Right ventricle myocardium inferior (tissue), 1 donor: ENCODE measurements at regions not wholly inside any gene's neighbourhood (a gene's known extent, or its start where the extent isn't known, plus 50 kb on each side); places are given as distances from the start of the nearest gene placed in this dataset.

Experiments
- ATAC-seq: fragments of 200-7000 bp; cut with Tn5 transposase; one replicate; pipeline ENCODE4 v1.9.1; 2020; ENCODE audit warnings: mild to moderate bottlenecking, moderate library complexity
- DNase-seq: peaks from one replicate; pipeline ENCODE4 v3.0.0; 2021; ENCODE audit errors: missing footprints
- intact Hi-C: fragments of 100-400 bp; cut with DNase I; formaldehyde crosslinking; loops from one replicate; pipeline ENCODE4 v1.11.0; 2022
- donor health status: DM: no; HTN: yes; CAD: no; lungs with severe emphysema.

DNA sequence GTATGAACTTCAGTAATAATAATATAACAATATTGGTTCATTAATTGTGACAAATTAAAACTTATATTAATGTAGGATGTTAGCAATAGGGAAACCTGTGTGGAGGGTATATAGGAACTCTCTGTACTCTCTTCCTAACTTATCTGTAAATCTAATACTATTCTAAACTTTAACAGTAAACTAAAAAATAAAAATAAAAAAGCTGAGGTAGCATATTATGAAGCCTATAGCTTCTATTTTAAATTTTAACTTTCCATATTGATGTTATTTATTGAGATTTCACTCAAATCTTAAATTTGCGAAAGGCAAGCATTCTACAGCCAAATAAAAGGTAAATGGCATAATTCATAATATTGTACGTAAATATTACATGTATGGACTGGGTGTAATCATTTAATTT, 326.4 kb downstream of the MEI4 start:
- intact Hi-C loops = no loop called here
- no peak for DNase-seq
- ATAC-seq = no peak

DNA sequence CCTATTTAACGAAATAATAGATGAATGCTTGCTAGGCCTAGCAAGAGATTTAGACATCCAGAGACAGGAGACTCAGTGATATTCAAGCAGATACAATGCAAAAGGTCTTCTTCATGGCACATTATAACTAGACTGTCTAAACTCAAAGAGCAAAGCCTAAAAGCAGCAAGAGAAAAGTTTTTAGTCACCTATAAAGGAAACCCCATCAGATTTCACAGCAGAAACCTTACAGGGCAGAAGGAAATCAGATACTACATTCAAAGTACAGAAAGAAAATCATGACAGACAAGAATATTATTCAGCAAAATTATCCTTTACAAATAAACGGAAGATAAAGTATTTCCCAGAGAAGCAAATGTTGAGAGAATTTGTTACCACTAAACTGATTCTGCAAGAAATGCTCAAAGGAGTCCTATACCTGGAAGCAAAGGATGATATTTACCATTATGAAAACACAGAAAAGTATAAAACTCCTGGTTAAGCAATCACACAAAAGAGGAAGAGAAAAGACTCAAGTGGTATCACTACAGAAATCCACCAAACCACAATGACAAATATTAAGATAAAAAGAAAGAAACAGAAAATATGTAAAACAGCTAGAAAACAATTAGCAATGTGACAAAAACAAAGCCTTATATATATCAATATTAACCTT, 333.7 kb downstream of the MEI4 start:
- no peak for DNase-seq
- no peak for ATAC-seq
- intact Hi-C loops = no loop called here

DNA sequence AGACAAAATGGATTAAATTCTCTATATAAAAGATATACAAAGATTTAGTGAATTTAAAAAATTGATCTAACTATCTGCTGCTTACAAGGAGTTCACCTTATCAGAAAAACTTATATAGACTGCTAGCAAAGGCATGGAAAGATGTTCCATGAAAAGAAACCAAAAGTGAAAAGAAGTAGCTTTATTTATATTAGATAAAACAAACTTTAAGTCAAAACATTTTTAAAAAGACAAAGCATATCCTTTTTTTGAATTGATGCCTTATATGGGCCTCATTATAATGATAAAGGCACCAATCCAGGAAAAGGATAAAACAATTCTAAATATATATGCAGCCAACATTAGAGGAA, 334.2 kb downstream of the MEI4 start:
- DNase-seq (no peak), ATAC-seq (no peak)
- intact Hi-C loops = no loop called here

DNA sequence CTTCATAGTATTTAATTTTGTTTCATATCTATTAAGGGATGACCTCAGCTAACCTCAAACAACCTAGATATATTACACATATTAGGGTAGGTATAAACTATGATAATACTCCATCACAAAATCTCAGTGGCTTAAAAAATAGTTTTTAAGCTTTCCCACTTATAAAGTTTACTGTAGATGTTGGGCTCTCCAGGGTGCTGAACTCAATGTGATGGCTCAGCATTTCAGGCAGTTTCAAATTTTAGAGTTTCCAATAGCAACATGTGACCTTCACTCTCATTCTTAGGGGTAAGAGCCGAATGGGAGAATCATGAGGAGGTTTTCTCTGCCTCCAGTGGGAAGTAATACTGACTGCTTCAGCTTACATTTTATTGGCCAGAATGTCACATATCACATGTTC, 357.3 kb downstream of the MEI4 start:
- DNase-seq (no peak), ATAC-seq (no peak)
- intact Hi-C loops = no loop called here

DNA sequence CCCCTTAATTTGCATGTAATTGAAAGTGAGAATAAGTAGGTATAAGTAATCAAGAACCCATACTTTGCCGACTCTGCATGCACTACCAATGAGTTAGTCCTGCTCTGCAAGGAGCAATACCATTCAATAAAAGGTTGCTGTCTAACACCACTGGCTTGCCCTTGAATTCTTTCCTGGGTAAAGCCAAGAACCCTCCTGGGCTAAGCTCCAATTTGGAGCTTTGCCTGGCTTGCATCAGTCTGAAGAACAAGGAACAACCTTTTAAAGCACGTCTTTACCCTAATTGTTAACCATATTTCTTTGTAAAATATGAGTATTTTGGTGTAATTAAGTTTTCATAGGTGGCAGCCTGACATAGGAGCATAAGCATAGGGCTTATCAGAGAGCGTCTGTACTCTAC, 367.7 kb downstream of the MEI4 start:
- no peak for ATAC-seq
- intact Hi-C loops = no loop called here

DNA sequence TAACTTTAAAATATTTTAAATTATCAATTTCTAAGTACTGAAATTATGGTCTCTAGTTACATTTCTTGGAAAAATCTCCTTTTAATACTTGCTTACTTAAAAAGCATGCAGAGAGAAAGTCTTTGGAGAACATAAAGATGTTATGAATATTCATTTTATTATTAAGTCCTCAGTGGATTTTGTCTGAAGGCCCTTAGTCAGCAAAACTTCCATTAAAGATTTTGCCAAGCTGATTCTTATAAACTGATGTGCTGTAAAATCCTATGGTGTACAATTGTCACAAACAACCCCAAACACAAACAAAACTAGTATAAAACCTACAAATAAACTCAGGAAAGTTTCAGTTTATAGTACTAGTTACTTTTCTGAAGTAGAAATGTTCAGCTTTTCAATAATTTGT, 372.7 kb downstream of the MEI4 start:
- intact Hi-C loops = no loop called here
- no peak for DNase-seq
- no peak for ATAC-seq

More for the DNA sequence above, 367.7 kb downstream of the MEI4 start:
- no peak for DNase-seq

DNA sequence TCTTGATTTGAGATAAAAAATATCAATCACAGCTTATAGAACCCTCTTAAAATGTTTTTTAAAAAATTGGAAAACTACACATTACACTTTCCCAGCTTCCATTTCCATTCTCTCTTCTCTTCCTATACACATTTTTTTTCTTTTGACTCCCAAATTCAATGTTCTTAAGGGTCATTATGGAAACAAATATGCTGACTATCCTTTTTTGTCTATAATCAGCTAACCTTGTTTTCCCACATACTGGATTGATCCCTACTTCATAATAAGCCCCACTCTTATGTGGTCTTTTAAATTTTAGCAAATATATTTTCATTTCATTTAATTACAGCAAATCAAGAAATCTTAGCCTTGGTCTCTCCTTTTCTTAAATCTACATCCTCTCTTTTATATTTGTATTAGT, 378.4 kb downstream of the MEI4 start:
- intact Hi-C loops = no loop called here
- DNase-seq (no peak), ATAC-seq (no peak)

DNA sequence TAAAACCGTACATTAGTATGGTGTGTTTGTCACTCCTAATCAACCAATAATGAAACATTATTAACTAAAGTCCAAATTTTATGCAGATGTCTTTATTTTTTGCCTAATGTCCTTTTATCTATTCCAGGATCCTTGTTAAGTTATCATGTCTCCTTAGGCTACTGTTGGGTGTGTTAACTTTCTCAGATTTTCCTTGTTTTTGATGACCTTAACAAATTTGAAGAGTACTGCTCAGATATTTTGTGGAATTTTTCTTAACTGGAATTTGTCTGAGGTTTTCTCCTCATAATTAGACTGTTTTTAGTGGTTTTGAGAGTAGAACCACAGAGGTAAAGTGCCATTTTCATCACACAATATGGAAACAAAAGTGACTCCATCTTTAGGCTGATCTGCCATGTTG, 406.3 kb downstream of the MEI4 start:
- DNase-seq (no peak), ATAC-seq (no peak)
- intact Hi-C loops = no loop called here

DNA sequence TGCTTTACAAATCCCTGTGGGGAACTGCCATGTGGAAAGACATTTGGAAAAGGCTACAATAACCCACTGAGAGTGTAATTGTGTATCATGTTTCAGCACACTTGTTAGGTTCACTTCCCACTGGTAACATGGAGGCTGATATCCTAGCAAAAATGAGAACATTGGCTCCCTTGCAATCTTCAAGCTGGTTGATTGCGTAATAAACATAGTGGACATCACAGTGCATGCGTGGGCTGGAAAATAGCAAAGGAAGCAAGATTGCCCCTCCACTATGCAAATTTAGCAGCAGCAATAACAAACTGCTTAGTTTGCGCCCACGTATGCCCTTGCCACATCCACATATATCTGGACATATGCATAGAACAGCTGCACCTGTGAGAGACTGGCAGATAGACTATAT, 410.2 kb downstream of the MEI4 start:
- ATAC-seq = no peak
- intact Hi-C loops = no loop called here
- no peak for DNase-seq

DNA sequence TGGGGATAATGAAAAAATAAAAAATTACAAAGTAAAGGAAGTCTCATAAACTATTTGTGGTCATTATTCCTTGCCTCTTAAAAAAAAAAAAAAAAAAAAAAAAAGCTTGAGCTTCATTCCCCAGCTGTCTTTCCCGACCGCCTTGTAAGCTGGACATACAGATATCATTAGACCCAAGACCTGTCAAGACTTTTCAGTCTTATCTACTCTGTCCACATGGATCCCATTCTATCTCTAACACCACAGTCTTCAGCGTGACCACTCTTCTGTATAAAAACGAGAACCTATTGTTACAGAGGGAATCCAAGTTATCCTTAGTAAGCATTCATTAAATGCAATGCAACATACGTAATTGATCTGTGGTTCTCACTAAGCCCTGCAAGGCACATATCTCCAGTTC, 423.5 kb downstream of the MEI4 start:
- intact Hi-C loops = no loop called here
- ATAC-seq (no peak), DNase-seq (no peak)

DNA sequence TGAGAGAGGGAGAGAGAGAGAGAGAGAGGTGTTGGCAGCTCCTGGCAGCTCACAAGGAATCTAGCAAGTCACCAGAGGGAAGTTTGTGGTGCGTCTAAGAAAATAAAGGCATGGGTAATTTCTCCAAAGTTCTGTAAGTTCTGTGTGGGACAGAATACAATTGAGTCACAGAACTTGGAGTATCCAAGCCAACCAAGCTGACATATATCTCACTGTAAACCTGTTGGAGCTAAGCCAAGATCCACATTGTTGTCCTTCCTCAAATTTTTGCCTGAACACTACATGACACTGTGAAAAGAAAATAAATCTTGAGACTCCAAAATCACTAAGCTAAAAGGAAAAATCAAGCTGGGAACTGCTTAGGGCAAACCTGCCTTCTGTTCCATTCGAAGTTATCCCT, 436.7 kb downstream of the MEI4 start:
- DNase-seq (no peak), ATAC-seq (no peak)
- intact Hi-C loops = no loop called here

DNA sequence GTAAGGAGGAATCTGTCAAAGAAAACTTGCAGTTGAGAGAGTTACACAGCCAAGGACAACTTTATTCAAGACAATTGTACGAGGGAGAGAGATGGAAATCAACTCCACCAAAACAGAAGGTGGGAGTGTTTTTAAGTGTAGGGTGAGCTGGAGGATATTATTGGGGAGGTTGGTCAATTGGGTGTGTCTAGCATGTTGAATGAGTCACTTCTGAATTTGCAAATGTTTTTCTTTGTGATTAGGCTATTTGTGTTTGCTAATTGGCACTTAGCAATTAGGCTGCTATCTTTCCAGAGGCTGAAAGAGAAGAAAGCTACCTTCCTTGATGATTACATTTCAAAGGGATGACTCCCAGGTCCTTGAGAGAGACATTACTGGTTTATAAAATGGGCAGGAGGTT, 441.1 kb downstream of the MEI4 start:
- intact Hi-C loops = no loop called here
- ATAC-seq (no peak), DNase-seq (no peak)

DNA sequence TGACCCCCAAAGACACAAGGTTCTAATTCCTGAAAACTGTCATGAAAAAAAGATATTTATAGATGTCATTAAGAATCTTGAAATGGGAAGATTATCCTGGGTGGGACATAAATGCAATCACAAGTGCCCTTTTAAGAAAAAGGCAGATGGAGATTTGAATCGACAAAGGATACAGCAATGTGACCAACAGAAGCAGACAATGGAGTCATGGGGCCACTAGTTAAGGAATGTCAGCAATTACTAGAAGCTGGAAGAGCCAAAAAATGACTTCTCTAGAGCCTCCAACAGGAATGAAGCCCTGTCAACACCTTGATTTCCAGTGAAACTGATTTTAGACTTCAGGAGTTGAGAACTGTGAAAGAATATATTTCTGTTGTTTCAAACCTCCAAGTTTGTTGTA, 448.5 kb downstream of the MEI4 start:
- intact Hi-C loops = no loop called here
- DNase-seq (no peak), ATAC-seq (no peak)

DNA sequence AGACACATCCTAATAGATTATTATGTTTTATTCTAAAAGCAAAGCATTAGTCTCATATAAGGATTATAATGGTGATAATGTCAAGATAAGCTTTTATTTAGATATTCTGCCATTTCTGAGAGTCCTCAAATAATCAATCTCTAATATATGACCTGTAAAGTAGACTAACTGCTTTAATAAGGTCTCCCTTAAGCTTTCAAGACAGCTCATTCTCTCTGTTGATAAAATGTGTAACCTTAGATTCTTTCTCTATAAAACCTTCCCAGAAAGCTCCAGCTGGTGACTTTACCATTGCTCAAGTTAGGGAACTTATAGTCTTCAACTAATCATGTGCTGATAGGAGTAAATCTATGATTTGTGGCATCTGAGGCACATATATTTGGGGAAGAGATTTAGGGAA, 457.8 kb downstream of the MEI4 start:
- intact Hi-C loops = no loop called here
- ATAC-seq (no peak), DNase-seq (no peak)

DNA sequence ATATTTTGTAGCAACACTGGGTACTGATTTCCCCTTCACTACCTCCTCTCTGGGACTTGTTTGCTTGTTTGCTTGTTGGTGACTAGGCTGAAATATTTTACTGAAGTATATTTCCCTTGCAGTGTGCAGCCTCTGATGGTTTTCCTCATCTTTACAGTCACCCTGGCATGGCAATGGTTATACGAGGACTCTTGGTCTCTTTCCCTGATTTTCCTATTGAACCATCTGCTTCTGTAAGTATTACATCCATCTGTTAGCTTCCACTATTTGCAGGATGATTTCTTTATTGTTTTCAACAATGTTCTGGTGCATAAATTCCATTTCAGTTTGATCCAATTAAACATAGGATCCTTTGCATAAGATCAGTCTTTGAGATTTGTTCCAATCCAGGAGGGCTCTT, 465.1 kb downstream of the MEI4 start:
- DNase-seq = no peak
- no peak for ATAC-seq
- intact Hi-C loops = no loop called here

DNA sequence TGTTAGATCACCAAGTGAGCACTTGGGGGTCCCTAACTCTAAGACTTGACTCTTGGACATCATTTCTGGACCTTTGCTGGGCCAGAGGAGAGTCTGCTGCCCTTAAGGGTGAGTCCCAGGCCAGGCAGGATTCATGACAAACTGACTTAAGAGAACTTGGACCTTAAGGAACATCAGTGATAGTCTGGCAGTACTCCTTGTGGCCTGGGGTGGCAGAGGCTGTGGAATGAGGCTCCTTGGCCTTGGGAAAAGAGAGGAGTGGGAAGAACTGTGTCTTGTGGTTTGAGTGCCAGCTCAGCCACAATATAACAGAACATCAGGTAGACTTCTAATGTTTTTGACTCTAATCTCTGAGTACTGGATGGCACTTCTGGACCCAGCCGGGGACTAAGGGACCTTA, 478.7 kb downstream of the MEI4 start:
- intact Hi-C loops = no loop called here
- no peak for ATAC-seq
- no peak for DNase-seq

DNA sequence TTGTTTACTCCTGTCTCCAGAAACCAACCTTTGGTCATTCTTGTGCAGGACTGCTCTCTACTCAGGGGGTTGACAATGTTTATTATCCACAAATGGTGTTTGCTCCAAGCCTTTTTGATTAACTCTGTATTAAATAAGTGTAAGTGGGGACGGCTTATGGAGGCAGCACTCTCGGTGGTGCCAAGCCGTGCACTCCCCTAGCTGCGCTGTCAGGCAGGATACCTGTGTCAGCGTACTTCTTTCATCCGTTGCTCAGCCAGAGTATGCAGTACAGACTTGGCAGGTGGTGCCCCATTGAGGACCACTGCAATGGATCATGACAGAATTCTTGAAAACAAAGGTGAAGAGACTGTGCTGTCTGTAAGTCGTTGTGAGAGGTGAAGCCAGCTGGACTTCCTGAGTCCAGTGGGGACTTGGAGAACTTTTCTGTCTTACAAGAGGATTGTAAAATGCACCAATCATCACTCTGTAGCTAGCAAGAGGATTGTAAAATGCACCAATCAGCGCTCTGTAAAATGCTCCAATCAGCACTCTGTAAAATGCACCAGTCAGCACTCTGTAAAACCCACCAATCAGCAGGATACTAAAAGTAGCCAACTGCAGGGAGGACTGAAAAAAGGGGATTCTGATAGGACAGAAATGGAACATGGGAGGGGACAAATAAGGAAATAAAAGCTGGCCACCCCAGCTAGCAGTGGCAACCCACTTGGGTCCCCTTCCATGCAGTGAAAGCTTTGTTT, 480.0 kb downstream of the MEI4 start:
- intact Hi-C loops = no loop called here
- ATAC-seq = no peak

DNA sequence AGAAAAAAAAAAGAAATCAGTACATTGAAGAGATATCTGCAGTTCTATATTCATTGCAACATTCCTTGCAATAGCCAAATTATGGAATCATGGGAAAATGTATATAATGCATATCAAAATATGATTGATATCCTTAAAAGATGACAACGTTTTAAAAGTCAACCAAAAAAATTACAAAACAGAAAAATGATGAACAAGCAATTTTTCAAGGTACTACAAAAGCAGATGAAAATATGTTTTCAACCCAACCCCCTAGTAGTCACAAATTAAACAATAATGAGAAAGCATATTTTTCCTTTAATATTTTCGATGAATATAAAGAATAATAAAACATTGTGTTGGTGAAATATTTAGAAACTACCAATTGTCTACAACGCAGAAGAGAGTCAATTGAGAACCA, 497.6 kb downstream of the MEI4 start:
- ATAC-seq (no peak), DNase-seq (no peak)
- intact Hi-C loops = no loop called here

More for the DNA sequence above, 480.0 kb downstream of the MEI4 start:
- no peak for DNase-seq

DNA sequence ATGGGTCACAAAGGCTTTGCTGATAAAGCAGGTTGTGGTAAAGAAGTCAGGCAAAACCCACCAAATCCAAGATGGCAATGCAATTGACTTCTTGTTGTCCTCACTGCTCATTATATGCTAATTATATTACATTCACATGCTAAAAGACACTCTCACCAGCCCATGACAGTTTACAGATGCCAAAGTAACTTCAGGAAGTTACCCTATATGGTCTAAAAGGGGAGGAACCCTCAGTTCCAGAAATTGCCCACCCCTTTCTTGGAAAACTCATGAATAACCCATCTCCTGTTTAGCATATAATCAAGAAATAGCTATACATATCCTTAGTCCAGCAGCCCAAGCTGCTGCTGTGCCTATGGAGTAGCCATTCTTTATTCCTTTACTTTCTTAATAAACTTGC, 501.1 kb downstream of the MEI4 start:
- DNase-seq = no peak
- intact Hi-C loops = no loop called here
- ATAC-seq = no peak

DNA sequence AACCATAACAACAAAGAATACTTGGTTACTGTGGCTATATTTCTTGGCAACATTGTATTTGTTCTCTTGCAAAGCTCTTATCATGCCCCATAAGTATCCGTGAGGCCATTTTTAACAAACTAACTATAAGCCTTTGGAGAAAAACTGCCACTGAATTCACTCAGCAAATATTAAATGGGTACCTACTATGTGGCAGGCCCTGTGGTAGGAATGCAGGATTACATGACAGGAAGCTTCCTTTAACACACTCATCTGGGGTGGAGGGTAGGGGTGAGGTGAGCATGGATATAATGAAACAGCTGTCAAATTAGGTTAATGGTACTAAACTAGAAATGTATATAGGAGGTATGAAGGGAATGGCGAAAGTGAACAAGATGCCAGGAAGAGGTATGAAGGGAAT, 504.8 kb downstream of the MEI4 start:
- DNase-seq (no peak), ATAC-seq (no peak)
- intact Hi-C loops = no loop called here

DNA sequence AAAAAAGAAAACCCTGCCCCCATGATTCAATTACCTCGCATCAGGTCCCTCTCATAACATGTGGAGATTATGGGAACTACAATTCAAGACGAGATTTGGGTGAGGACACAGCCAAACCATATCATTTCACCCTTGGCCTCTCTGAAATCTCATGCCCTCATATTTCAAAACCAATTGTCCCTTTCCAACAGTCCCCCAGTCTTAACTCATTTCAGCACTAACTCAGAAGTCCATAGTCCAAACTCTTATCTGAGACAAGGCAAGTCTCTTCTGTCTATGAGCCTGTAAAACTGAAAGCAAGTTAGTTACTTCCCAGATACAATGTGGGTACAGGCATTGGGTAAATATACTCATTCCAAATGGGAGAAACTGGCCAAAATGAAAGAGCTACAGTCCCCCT, 536.1 kb downstream of the MEI4 start:
- ATAC-seq (no peak), DNase-seq (no peak)
- intact Hi-C loops = no loop called here
